Transverse colon (tissue), 4 donors: ENCODE measurements at regions not wholly inside any gene's neighbourhood (a gene's known extent, or its start where the extent isn't known, plus 50 kb on each side); places are given as distances from the start of the nearest gene placed in this dataset.
"Not testable (repeated sequence)": the region's sequence is repeated elsewhere in the genome, so short reads cannot be mapped to it uniquely, and the experiment has no call there.

Experiments used
- DNase-seq: peaks from one replicate; pipeline ENCODE4 v3.0.0-alpha.2; 2019
- H3K27ac ChIP-seq, 4 donors: fragments of 200-600 bp; sonication (generic); 2 replicates each; pipeline ENCODE4 v1.5.1; 2016 to 2018; ENCODE audit warnings: inconsistent platforms in 4 of 4
- H3K27me3 ChIP-seq: fragments of 200-600 bp; sonication (generic); 2 replicates; pipeline ENCODE4 v1.5.1; 2017; ENCODE audit warnings: inconsistent platforms
- H3K36me3 ChIP-seq, 4 donors: fragments of 200-600 bp; sonication (generic); 2 replicates each; pipeline ENCODE4 v1.5.1; 2017 to 2019; ENCODE audit warnings: inconsistent platforms in 4 of 4
- H3K4me1 ChIP-seq, 4 donors: fragments of 200-600 bp; sonication (generic); 2 replicates each; pipeline ENCODE4 v1.5.1; 2017 to 2020; ENCODE audit warnings: inconsistent platforms in 4 of 4
- H3K4me3 ChIP-seq, 4 donors: fragments of 200-600 bp; sonication (generic); 1 replicate in 1 of 4; 2 replicates in 3 of 4; pipeline versions ENCODE4 v1.5.1 to v1.6.1; 2017 to 2019; ENCODE audit warnings: inconsistent platforms in 4 of 4
- H3K9me3 ChIP-seq, 2 donors: fragments of 200-600 bp; sonication (generic); 2 replicates each; pipeline ENCODE4 v1.5.1; 2017 to 2019; ENCODE audit warnings: inconsistent platforms in 2 of 2
- CTCF ChIP-seq, 5 experiments: fragments of 200-600 bp in 3 of 5; fragments of 450-650 bp in 2 of 5; sonication (generic) in 3 of 5; IDR thresholded peaks; 1 replicate in 2 of 5; 2 replicates in 3 of 5; pipeline ENCODE4 v1.5.1; 2016 to 2017; ENCODE audit warnings: antibody characterized with exemption in 5 of 5, inconsistent platforms in 3 of 5, mild to moderate bottlenecking in 2 of 5, moderate library complexity in 1 of 5
- EP300 ChIP-seq: sonication (generic); formaldehyde crosslinking; IDR thresholded peaks from one replicate; pipeline ENCODE4 v1.6.1; 2017; ENCODE audit warnings: antibody characterized with exemption, low read depth
- POLR2A ChIP-seq: fragments of 450-650 bp; IDR thresholded peaks from one replicate; pipeline ENCODE4 v1.6.1; 2016; ENCODE audit warnings: antibody characterized with exemption, mild to moderate bottlenecking, moderate library complexity
- POLR2AphosphoS5 ChIP-seq, 3 donors: sonication (generic); formaldehyde crosslinking; IDR thresholded peaks; one replicate each; pipeline ENCODE4 v1.6.1; 2016; ENCODE audit warnings: antibody characterized with exemption in 3 of 3
- WGBS, 2 donors: methylation state at CpG; one replicate each; pipeline ENCODE4 v1.1.5; 2018; ENCODE audit warnings: low coverage in 1 of 2; 5-methylcytosine and 5-hydroxymethylcytosine counted together
- in situ Hi-C, 4 donors: fragments of 200-750 bp; cut with MboI; loops; one replicate each; pipeline versions ENCODE4 v1.15.0 to v1.15.1; 2017; ENCODE audit warnings: low sequenced_read_pairs in 3 of 4, low pct_ligation_motif_present in 1 of 4, low pct_unique_long_range_greater_than_20kb in 1 of 4
- intact Hi-C: fragments of 100-400 bp; cut with DNase I; formaldehyde crosslinking; loops from one replicate; pipeline ENCODE4 v1.15.1; 2023; ENCODE audit warnings: low total_unique reads

- Histone ChIP-seq H3K27me3 (no peaks in the 10 kb centered on the region), H3K4me3 (no peak overlapping the region), H3K36me3 (no peaks in the 10 kb centered on the region), H3K9me3 (no peaks in the 10 kb centered on the region), H3K27ac (no peak overlapping the region), H3K4me1 (no peaks in the 10 kb centered on the region)
- WGBS, 2 donors = 36% methylated on average over 1 of the region's 1 CpG; no CpG with 5 or more reads in 1 of the 2 donors
- TF ChIP-seq EP300 = no peak
- no peak for TF ChIP-seq POLR2A
- no peak for TF ChIP-seq CTCF (IDR thresholded peaks at IDR 0.05)
- no peak for TF ChIP-seq POLR2AphosphoS5 (IDR thresholded peaks at IDR 0.05)
- DNase-seq = no peak
- intact Hi-C loops = no loop called here
- in situ Hi-C loops = no loop called here
Measured at GRCh38 chr3:68515237-68515636, 417.1 kb downstream of the TAFA4 start.

DNA sequence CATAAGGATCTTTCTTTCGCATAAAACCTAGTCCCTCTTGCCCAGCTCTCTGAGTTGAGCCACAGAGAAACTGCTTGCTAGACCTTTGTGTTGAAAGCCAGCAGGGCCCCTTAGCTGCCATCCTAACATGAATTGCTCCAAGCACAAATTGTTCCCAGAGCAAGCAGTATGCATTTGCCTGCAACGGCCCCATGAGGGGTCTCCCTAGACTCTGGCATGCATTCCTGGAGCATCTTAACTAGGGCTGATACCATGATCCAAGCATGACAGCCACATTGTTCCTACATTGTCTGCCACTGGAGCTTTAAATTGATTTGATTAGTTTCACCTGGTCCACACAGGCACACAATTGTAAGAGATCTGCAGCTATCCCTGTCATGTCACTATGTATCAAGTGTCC lies 428.1 kb downstream of the TAFA4 start:
- no peak for DNase-seq
- no peak overlapping the region for H3K27ac ChIP-seq
- TF ChIP-seq EP300 (no peak), POLR2A (no peak), POLR2AphosphoS5 (IDR thresholded peaks at IDR 0.05) (no peak), CTCF (IDR thresholded peaks at IDR 0.05) (no peak)
- no peak overlapping the region for H3K4me3 ChIP-seq
- no peaks in the 10 kb centered on the region for H3K9me3 ChIP-seq
- no peaks in the 10 kb centered on the region for H3K4me1 ChIP-seq
- intact Hi-C loops = no loop called here
- H3K36me3 ChIP-seq = no peaks in the 10 kb centered on the region
- WGBS, 2 donors = 15 to 100% methylated on average over 1 to 2 of the region's 2 CpGs
- H3K27me3 ChIP-seq = no peaks in the 10 kb centered on the region
- in situ Hi-C loops = no loop called here

DNA sequence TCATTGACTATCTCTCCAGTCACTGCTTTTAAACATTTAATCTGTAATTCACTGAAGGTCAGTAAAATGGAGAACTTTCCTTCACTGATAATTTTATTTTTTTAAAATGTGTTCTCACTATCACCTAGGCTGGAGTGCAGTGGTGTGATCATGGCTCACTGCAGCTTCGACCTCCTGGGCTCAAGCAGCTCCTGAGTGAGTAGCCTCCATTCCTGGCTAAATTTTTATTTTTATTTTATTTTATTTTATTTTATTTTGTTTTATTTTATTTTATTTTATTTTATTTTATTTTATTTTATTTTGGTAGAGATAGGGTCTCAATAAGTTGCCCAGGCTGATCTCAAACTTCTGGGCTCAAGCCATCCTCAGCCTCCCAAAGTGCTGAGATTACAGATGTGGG lies 446.5 kb downstream of the TAFA4 start:
- DNase-seq, H3K27ac ChIP-seq, H3K9me3 ChIP-seq, intact Hi-C loops, H3K4me1 ChIP-seq, in situ Hi-C loops, H3K27me3 ChIP-seq, H3K36me3 ChIP-seq, H3K4me3 ChIP-seq: not testable (repeated sequence)
- 71 to 89% methylated on average over 1 of the region's 1 CpG for WGBS, 2 donors

DNA sequence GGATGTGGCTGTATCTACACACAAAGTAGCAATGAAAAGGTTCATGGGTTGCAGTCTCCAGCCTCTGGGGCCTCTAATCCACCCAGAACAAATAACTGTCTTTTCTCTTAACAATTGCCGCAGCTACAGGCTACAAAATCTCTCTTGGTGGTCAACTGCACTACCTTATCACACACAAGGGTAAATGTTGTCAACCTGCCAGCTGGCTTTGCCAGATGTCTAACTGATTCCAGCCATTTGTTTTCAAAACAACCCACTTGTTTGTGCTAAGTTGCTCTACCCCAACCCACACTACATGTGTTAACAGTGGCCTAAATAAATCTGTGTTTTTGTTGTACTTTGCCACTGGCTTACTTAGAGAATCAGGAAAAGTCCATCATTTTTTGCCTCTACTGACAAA lies 447.3 kb downstream of the TAFA4 start:
- Histone ChIP-seq H3K27ac (no peak overlapping the region), H3K4me1 (no peaks in the 10 kb centered on the region), H3K4me3 (no peak overlapping the region), H3K9me3 (no peaks in the 10 kb centered on the region), H3K36me3 (no peaks in the 10 kb centered on the region), H3K27me3 (no peaks in the 10 kb centered on the region)
- intact Hi-C loops (no loop called here), in situ Hi-C loops (no loop called here)
- TF ChIP-seq POLR2AphosphoS5 (IDR thresholded peaks at IDR 0.05) (no peak), POLR2A (no peak), EP300 (no peak), CTCF (IDR thresholded peaks at IDR 0.05) (no peak)
- no peak for DNase-seq
- 69% methylated on average over 1 of the region's 1 CpG; no CpG with 5 or more reads in 1 of the 2 donors for WGBS, 2 donors

DNA sequence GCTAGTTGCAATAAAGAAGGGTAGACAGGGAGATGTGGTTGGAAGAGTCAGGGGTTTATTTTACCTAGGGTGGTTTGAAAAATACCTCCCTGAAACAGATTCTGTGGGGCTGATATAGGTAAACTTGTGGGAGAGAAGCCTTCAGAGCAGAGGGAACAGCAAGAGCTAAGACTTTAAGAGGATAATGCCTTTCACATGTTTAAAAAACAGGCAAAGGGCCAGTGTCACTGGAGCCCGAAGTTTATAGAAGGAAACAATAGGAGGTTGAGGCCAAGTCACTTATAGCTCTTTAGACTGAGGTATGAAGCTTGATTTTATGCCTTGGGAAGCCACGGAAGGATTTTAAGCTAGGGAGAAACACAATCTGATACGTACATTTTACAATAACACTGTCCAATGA lies 448.7 kb downstream of the TAFA4 start:
- H3K27ac ChIP-seq = no peak overlapping the region

More for the DNA sequence above, 448.7 kb downstream of the TAFA4 start:
- Histone ChIP-seq H3K27me3 (no peaks in the 10 kb centered on the region), H3K9me3 (no peaks in the 10 kb centered on the region), H3K4me1 (no peaks in the 10 kb centered on the region), H3K4me3 (no peak overlapping the region), H3K36me3 (no peaks in the 10 kb centered on the region)
- DNase-seq = no peak
- WGBS, 2 donors = 62 to 65% methylated on average over 3 of the region's 3 CpGs
- in situ Hi-C loops = no loop called here
- no peak for TF ChIP-seq CTCF (IDR thresholded peaks at IDR 0.05)
- intact Hi-C loops = no loop called here
